ENCODE measurements at regions not wholly inside any gene's neighbourhood (a gene's known extent, or its start where the extent isn't known, plus 50 kb on each side); places are given as distances from the start of the nearest gene placed in this dataset.
A peak's percentile ranks its signal among the peaks of the same experiment; 100 is the strongest.

- H3K4me3 ChIP-seq (ENCODE audit: low read depth, low read length), result no peak overlapping the region
- POLR2A ChIA-PET, result no interaction called here
- DNase-seq (ENCODE audit: low read depth, low spot score), result no peak
- CTCF ChIA-PET, result interaction anchor here (1.3 to 1.7 kb wide), 3 partner anchors 9 to 10 kb away, joined by 4 to 5 read pairs (median 4); no protein-coding TSS in a partner anchor
- TF ChIP-seq CTCF (IDR thresholded peaks at IDR 0.05; ENCODE audit: insufficient read depth, low read length, missing control alignments), result no peak
Measured at GRCh38 chr16:87552072-87552718, 50.1 kb upstream of the JPH3 start.

- CTCF ChIA-PET, result interaction anchor here (1.0 to 1.6 kb wide), 11 partner anchors 10 to 217 kb away, joined by 3 to 9 read pairs (median 4); no protein-coding TSS in a partner anchor
- TF ChIP-seq CTCF (IDR thresholded peaks at IDR 0.05; ENCODE audit: insufficient read depth, low read length, missing control alignments), result no peak
- POLR2A ChIA-PET, result no interaction called here
- DNase-seq (ENCODE audit: low read depth, low spot score), result no peak
- no peak overlapping the region for H3K4me3 ChIP-seq (ENCODE audit: low read depth, low read length)
Measured at GRCh38 chr16:87551487-87551886, 50.8 kb upstream of the JPH3 start.

DNA sequence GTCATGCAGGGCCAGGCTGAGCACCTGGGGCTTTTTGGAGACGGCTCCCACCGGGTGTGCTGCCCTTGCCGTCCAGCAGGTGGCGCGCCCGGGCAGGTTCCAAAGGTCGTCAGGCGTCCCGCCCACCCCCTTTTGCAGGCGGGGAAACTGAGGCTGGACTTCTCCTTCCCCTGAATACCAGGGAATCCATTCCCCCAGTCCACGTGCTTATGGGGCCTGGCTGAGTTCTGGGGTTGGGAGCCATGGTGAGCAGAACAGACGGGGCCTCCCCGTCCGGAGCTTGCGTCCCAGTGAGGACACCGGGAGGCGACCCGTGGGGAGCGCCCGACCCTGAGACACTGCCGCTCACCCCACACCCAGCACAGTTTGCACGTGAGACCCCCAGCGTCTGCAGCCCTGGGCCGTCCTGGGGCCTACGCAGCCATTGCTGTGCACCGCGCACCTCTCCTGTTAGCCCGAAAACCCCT lies 51.8 kb upstream of the JPH3 start:
- no peak for DNase-seq (ENCODE audit: low read depth, low spot score)
- TF ChIP-seq CTCF (IDR thresholded peaks at IDR 0.05; ENCODE audit: insufficient read depth, low read length, missing control alignments), result peak; percentile 92
- H3K4me3 ChIP-seq (ENCODE audit: low read depth, low read length), result no peak overlapping the region
- ChIA-PET POLR2A (no interaction called here), CTCF (interaction anchor here (1.0 to 1.6 kb wide), 12 partner anchors 9 to 218 kb away, joined by 3 to 9 read pairs (median 4); no protein-coding TSS in a partner anchor)

DNA sequence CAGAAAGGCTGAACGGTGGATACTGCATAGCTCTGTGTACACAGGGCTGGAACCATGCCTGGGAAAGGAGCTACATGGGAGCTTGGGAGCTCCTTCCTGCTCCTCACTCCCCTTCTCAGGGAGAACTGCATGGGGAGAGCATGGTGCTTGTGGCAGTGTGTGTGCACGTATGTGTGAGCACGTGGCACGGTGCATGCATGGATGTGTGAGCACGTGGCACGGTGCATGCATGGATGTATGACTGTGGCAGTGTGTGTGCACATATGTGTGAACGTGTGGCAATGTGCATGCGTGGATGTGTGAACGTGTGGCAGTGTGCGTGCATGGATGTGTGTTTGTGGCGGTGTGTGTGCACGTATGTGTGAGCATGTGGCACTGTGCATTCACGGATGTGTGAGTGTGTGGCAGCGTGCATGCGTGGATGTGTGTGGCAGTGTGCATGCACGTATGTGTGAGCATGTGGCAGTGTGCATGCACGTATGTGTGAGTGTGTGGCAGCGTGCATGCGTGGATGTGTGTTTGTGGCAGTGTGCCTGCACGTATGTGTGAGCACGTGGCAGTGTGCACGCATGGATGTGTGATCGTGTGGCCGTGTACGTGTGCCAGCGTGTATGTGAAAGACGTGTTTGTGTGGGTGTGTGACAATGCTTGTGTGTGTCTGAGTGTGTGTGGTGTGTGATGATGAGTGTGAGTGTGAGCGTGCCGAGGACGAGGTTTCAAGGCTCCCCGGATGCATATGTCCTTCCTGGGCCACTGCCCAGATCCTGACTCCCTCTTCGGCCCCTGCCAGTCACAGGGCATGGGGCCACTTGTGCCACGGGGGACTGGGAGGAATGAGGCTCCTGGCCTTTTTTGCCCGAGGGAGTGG lies 52.4 kb upstream of the JPH3 start:
- CTCF ChIA-PET, result interaction anchor here (1.0 to 1.9 kb wide), 8 partner anchors 8 to 133 kb away, joined by 3 to 10 read pairs (median 6); no protein-coding TSS in a partner anchor
- TF ChIP-seq CTCF (IDR thresholded peaks at IDR 0.05; ENCODE audit: insufficient read depth, low read length, missing control alignments), result no peak
- no peak for DNase-seq (ENCODE audit: low read depth, low spot score)
- POLR2A ChIA-PET, result no interaction called here
- H3K4me3 ChIP-seq (ENCODE audit: low read depth, low read length), result no peak overlapping the region

DNA sequence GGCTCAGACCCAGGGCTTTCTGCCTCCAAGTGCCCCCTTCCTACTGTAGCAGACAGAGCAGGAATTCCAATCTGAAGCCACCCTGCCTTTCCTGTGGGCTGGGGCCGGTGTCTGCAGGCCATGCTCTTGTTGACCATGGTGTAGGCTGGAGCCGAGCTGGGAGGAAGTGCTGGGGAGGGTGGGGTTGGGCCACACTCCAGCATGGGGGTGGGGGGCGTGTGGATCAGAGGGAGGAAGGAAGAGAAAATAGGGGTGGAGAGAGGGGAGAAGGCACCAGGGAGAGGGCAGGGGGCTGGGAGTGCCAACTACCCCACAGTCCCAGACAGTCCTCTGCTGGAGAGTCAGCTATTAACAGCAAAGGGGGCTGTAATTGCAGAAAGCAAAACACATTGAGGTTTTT lies 54.3 kb upstream of the JPH3 start:
- no peak overlapping the region for H3K4me3 ChIP-seq (ENCODE audit: low read depth, low read length)

More for the DNA sequence above, 54.3 kb upstream of the JPH3 start:
- DNase-seq (ENCODE audit: low read depth, low spot score), result no peak
- POLR2A ChIA-PET, result no interaction called here
- CTCF ChIA-PET, result interaction anchor here (1.1 to 3.2 kb wide), 4 partner anchors 10 to 88 kb away, joined by 4 to 20 read pairs (median 8); no protein-coding TSS in a partner anchor
- no peak for TF ChIP-seq CTCF (IDR thresholded peaks at IDR 0.05; ENCODE audit: insufficient read depth, low read length, missing control alignments)

All from AG04449 (cell line).